ENCODE measurements at regions not wholly inside any gene's neighbourhood (a gene's known extent, or its start where the extent isn't known, plus 50 kb on each side); places are given as distances from the start of the nearest gene placed in this dataset.
A peak's percentile ranks its signal among the peaks of the same experiment; 100 is the strongest.
"Not testable (repeated sequence)": the region's sequence is repeated elsewhere in the genome, so short reads cannot be mapped to it uniquely, and the experiment has no call there.

DNA sequence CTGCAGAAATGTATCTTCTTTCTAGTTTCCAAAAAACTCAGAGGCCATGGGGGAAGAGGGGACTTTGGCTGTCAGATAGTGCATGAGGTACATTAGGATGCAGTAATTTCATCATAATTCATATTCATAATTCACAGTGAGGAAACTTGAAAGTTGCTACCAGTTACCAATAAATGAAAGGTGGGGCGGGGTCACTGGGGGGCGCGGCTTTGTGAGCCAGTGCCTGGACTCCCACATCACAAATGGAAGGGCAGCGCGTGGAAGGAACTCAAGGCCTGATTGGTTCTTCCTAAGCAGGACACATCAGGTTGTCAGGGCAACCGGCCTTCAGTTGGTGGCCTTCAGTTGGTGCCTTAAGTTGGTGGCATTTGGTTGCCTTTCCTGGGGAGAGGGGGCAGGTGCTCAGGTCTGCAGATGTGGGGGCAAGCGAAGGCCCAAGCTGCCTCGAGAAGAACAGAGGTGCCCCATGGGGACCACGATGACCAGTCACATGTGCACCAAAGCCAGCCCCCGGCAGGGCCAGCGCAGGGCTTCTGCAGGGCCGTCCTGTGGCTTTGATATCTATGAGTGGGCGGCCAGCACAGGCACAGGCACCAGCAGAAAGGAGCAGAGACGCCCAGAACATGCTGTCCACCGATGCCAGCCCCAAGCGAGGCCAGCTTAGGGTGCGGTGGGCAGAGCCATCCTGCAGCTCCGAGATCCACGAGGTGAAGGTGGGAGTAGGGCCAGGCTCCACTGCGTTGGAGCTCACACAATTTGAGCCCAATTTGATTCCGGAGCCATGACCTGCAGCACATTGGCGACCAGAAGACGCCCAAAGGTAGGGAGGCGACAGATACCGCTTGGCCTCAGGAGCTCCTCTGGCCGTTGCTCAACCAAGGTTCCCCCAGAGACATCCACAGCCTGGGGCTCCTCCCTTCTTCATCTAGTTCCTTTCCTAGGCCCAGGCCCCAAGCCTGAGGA is 3248.2 kb upstream of the OR11H1 start:
- intact Hi-C loops (cut with DNase I); H3K27ac ChIP-seq; H3K4me3 ChIP-seq; H3K4me1 ChIP-seq (ENCODE audit: insufficient read depth); H3K27me3 ChIP-seq; H3K36me3 ChIP-seq; H3K9me3 ChIP-seq: not testable (repeated sequence)
- 68 to 78% (median 73%) methylated on average over 22 to 25 of the region's 26 CpGs for WGBS, 3 donors
- peak in 1 of 5 donors; percentile 28 for DNase-seq

DNA sequence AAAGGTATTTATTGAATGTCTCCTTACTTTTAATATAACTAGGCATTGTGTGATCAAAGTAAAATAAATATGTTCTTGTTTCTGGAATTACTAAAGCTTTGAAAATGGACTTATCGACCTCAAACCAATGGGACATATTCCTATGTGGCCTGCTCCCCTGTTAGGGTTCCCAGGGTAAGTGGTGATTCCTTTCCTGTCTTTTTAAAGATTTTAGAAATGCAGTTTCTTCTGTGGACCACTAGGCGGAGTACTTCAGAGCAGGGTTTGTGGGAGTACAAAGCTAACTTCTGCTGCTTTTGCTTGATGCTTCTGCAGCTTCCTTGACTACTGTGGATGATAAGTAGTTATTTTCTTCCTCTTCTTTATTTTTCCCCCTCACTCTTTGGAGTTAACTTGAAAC is 3243.3 kb upstream of the OR11H1 start:
- H3K36me3 ChIP-seq; H3K4me1 ChIP-seq (ENCODE audit: insufficient read depth); H3K27me3 ChIP-seq; intact Hi-C loops (cut with DNase I); H3K9me3 ChIP-seq; H3K4me3 ChIP-seq; H3K27ac ChIP-seq; DNase-seq: not testable (repeated sequence)
- WGBS, 3 donors: 0 to 6% (median 0%) methylated on average over 1 to 2 of the region's 2 CpGs

DNA sequence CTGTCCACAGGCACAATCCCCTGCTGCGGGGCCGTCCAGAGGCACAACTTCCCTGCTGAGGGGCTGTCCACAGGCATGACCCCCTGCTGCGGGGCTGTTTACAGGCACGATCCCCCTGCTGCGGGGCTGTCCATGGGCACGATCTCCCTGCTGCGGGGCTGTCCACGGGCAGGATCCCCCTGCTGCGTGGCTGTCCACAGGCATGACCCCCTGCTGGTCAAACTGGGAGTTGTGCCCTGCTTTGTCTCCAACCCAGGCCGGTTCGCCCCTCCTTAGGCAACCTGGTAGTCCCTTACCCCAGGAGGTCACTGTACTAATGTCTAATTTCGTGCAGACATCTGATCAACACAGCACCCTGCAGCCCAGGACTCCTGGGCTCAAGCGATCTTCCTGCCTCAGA is 3230.6 kb upstream of the OR11H1 start:
- DNase-seq; H3K9me3 ChIP-seq; H3K4me1 ChIP-seq (ENCODE audit: insufficient read depth); H3K36me3 ChIP-seq; H3K27ac ChIP-seq; H3K27me3 ChIP-seq; H3K4me3 ChIP-seq; intact Hi-C loops (cut with DNase I): not testable (repeated sequence)
- WGBS, 3 donors: 69 to 73% (median 69%) methylated on average over 10 to 13 of the region's 13 CpGs
